ENCODE measurements at regions not wholly inside any gene's neighbourhood (a gene's known extent, or its start where the extent isn't known, plus 50 kb on each side); places are given as distances from the start of the nearest gene placed in this dataset.

GRCh38 chr6:156114541-156114940 is 658.9 kb upstream of the NOX3 start:
- intact Hi-C loops (cut with DNase I): no loop called here
- Histone ChIP-seq H3K27me3 (no peaks in the 10 kb centered on the region), H3K4me3 (no peak overlapping the region), H3K36me3 (no peaks in the 10 kb centered on the region), H3K4me1 (no peaks in the 10 kb centered on the region), H3K27ac (no peak overlapping the region), H3K9me3 (no peaks in the 10 kb centered on the region)
- no peak for DNase-seq (ENCODE audit: low spot score in 2 of 2)
- no peak for TF ChIP-seq CTCF (IDR thresholded peaks at IDR 0.05)

- no peak overlapping the region for H3K4me3 ChIP-seq
- no peaks in the 10 kb centered on the region for H3K4me1 ChIP-seq
- no peaks in the 10 kb centered on the region for H3K9me3 ChIP-seq
- no peaks in the 10 kb centered on the region for H3K27me3 ChIP-seq
- DNase-seq (ENCODE audit: low spot score in 2 of 2): no peak
- intact Hi-C loops (cut with DNase I): no loop called here
- H3K27ac ChIP-seq: no peak overlapping the region
- H3K36me3 ChIP-seq: no peaks in the 10 kb centered on the region
- no peak for TF ChIP-seq CTCF (IDR thresholded peaks at IDR 0.05)
These were observed 658.0 kb upstream of the NOX3 start for GRCh38 chr6:156113631-156114030.

- Histone ChIP-seq H3K4me1 (no peaks in the 10 kb centered on the region), H3K27me3 (no peaks in the 10 kb centered on the region), H3K36me3 (no peaks in the 10 kb centered on the region), H3K4me3 (no peak overlapping the region), H3K9me3 (no peaks in the 10 kb centered on the region), H3K27ac (no peak overlapping the region)
- intact Hi-C loops (cut with DNase I): no loop called here
- no peak for TF ChIP-seq CTCF (IDR thresholded peaks at IDR 0.05)
- no peak for DNase-seq (ENCODE audit: low spot score in 2 of 2)
These were observed 656.3 kb upstream of the NOX3 start for GRCh38 chr6:156111913-156112312.

GRCh38 chr6:156110249-156110648 is 654.6 kb upstream of the NOX3 start:
- no peaks in the 10 kb centered on the region for H3K4me1 ChIP-seq
- DNase-seq (ENCODE audit: low spot score in 2 of 2): no peak
- no peak for TF ChIP-seq CTCF (IDR thresholded peaks at IDR 0.05)
- no peak overlapping the region for H3K4me3 ChIP-seq
- no peak overlapping the region for H3K27ac ChIP-seq
- no peaks in the 10 kb centered on the region for H3K9me3 ChIP-seq
- H3K36me3 ChIP-seq: no peaks in the 10 kb centered on the region
- intact Hi-C loops (cut with DNase I): no loop called here
- no peaks in the 10 kb centered on the region for H3K27me3 ChIP-seq

GRCh38 chr6:156109713-156110112 is 654.1 kb upstream of the NOX3 start:
- H3K36me3 ChIP-seq: no peaks in the 10 kb centered on the region
- H3K4me3 ChIP-seq: no peak overlapping the region
- intact Hi-C loops (cut with DNase I): no loop called here
- H3K27ac ChIP-seq: no peak overlapping the region
- no peak for DNase-seq (ENCODE audit: low spot score in 2 of 2)
- TF ChIP-seq CTCF (IDR thresholded peaks at IDR 0.05): no peak
- H3K9me3 ChIP-seq: no peaks in the 10 kb centered on the region
- H3K27me3 ChIP-seq: no peaks in the 10 kb centered on the region
- no peaks in the 10 kb centered on the region for H3K4me1 ChIP-seq

- Histone ChIP-seq H3K4me1 (no peaks in the 10 kb centered on the region), H3K4me3 (no peak overlapping the region), H3K27me3 (no peaks in the 10 kb centered on the region), H3K9me3 (no peaks in the 10 kb centered on the region), H3K36me3 (no peaks in the 10 kb centered on the region), H3K27ac (no peak overlapping the region)
- no peak for DNase-seq (ENCODE audit: low spot score in 2 of 2)
- no peak for TF ChIP-seq CTCF (IDR thresholded peaks at IDR 0.05)
- intact Hi-C loops (cut with DNase I): no loop called here
These were observed 652.0 kb upstream of the NOX3 start for GRCh38 chr6:156107624-156108101.

Data from ascending aorta (tissue), 2 donors.